IMR-90 (cell line): ENCODE measurements at regions not wholly inside any gene's neighbourhood (a gene's known extent, or its start where the extent isn't known, plus 50 kb on each side); places are given as distances from the start of the nearest gene placed in this dataset.

Source experiments
- ATAC-seq: fragments of 200-7000 bp; cut with Tn5 transposase; 2 replicates; pipeline ENCODE4 v1.9.1; 2020; ENCODE audit warnings: low read depth, mild to moderate bottlenecking, moderate library complexity
- BruUV-seq: library from RNA; stranded (reverse); fragments of 400-500 nt; replicated peaks from 2 replicates; lab custom pipeline; 2021; lab: Mats Ljungman, UMichigan
- CTCF ChIA-PET: fragments of 300-600 bp; formaldehyde crosslinking; extraction: SDS; loops from one replicate; lab custom pipeline; 2021; ENCODE audit warnings: antibody characterized with exemption; lab: Yijun Ruan, JAX
- POLR2A ChIA-PET: fragments of 300-600 bp; sonication (Branson Sonifier 250); formaldehyde crosslinking; loops from one replicate; lab custom pipeline; 2022; ENCODE audit warnings: antibody characterized with exemption; ENCODE audit not compliant: unreplicated experiment; lab: Charles Lee
- DNase-seq: peaks from one replicate; pipeline ENCODE4 v3.0.0; 2013
- H2AFZ ChIP-seq: replicated peaks from 2 replicates; pipeline ENCODE3; 2013; ENCODE audit warnings: low read length, mild to moderate bottlenecking; ENCODE audit not compliant: poor library complexity
- H2AK5ac ChIP-seq: 2 replicates; pipeline ENCODE4 v1.6.1; 2013; ENCODE audit warnings: low read depth, low read length, inconsistent platforms
- H2AK9ac ChIP-seq: replicated peaks from 2 replicates; pipeline ENCODE3; 2013; ENCODE audit warnings: mild to moderate bottlenecking, low read depth, low read length, moderate library complexity; ENCODE audit not compliant: poor library complexity
- H2BK120ac ChIP-seq: 2 replicates; pipeline ENCODE4 v1.6.1; 2013; ENCODE audit warnings: low read depth, low read length, inconsistent platforms
- H2BK15ac ChIP-seq: 3 replicates; pipeline ENCODE4 v1.6.1; 2013; ENCODE audit warnings: low read depth, low read length, inconsistent platforms
- H2BK20ac ChIP-seq: 2 replicates; pipeline ENCODE4 v1.6.1; 2013; ENCODE audit warnings: low read depth, mild to moderate bottlenecking, inconsistent platforms, low read length, moderate library complexity
- H2BK5ac ChIP-seq: 2 replicates; pipeline ENCODE4 v1.6.1; 2013; ENCODE audit warnings: mild to moderate bottlenecking, low read depth, low read length, inconsistent platforms; ENCODE audit not compliant: poor library complexity, severe bottlenecking
- H3K14ac ChIP-seq: replicated peaks from 2 replicates; pipeline ENCODE4 v1.6.1; 2013; ENCODE audit warnings: low read depth, low read length, inconsistent platforms
- H3K18ac ChIP-seq: 2 replicates; pipeline ENCODE4 v1.6.1; 2013; ENCODE audit warnings: low read depth, low read length, control low read depth
- H3K23ac ChIP-seq: 2 replicates; pipeline ENCODE4 v1.6.1; 2013; ENCODE audit warnings: low read depth, low read length, inconsistent platforms
- H3K27ac ChIP-seq: 2 replicates; pipeline ENCODE4 v1.5.1; 2013; ENCODE audit warnings: mild to moderate bottlenecking, control low read depth, low read length; ENCODE audit not compliant: insufficient read depth
- H3K27me3 ChIP-seq: 2 replicates; pipeline ENCODE4 v1.6.1; 2013; ENCODE audit warnings: low read length; ENCODE audit not compliant: control insufficient read depth, insufficient read depth
- H3K36me3 ChIP-seq: 2 replicates; pipeline ENCODE4 v1.6.1; 2013; ENCODE audit warnings: low read length, mixed read lengths; ENCODE audit not compliant: control insufficient read depth, insufficient read depth
- H3K4ac ChIP-seq: 2 replicates; pipeline ENCODE4 v1.6.1; 2013; ENCODE audit warnings: low read depth, low read length, inconsistent platforms
- H3K4me1 ChIP-seq: 2 replicates; pipeline ENCODE4 v1.6.1; 2013; ENCODE audit warnings: low read length, mixed read lengths; ENCODE audit not compliant: control insufficient read depth, insufficient read depth
- H3K4me2 ChIP-seq: 2 replicates; pipeline ENCODE4 v1.6.1; 2013; ENCODE audit warnings: low read depth, mild to moderate bottlenecking, control low read depth, low read length, moderate library complexity
- H3K4me3 ChIP-seq: 2 replicates; pipeline ENCODE4 v1.5.1; 2013; ENCODE audit warnings: low read depth, mild to moderate bottlenecking, control low read depth, low read length, moderate library complexity; ENCODE audit not compliant: insufficient read depth
- H3K56ac ChIP-seq: 2 replicates; pipeline ENCODE4 v1.6.1; 2013; ENCODE audit warnings: low read length, inconsistent platforms; ENCODE audit not compliant: insufficient read depth; ENCODE audit errors: extremely low read depth
- H3K79me1 ChIP-seq, 2 experiments: 2 replicates each; pipeline ENCODE4 v1.6.1; 2013; ENCODE audit warnings: low read length in 2 of 2, inconsistent platforms in 1 of 2, low read depth in 1 of 2
- H3K9ac ChIP-seq: 2 replicates; pipeline ENCODE4 v1.6.1; 2013; ENCODE audit warnings: low read depth, low read length, control low read depth
- H3K9me1 ChIP-seq: 2 replicates; pipeline ENCODE4 v1.6.1; 2013; ENCODE audit warnings: low read length, inconsistent platforms; ENCODE audit not compliant: insufficient read depth
- H3K9me3 ChIP-seq: 2 replicates; pipeline ENCODE4 v1.6.1; 2013; ENCODE audit warnings: low read length; ENCODE audit not compliant: control insufficient read depth, insufficient read depth
- H4K20me1 ChIP-seq: 2 replicates; pipeline ENCODE4 v1.6.1; 2013; ENCODE audit warnings: low read length, inconsistent platforms; ENCODE audit not compliant: insufficient read depth
- H4K5ac ChIP-seq: 2 replicates; pipeline ENCODE4 v1.6.1; 2013; ENCODE audit warnings: mild to moderate bottlenecking, low read depth, low read length, control low read depth
- H4K8ac ChIP-seq, 2 experiments: 2 replicates each; pipeline ENCODE4 v1.6.1; 2013; ENCODE audit warnings: low read depth in 2 of 2, low read length in 2 of 2, control low read depth in 1 of 2, inconsistent platforms in 1 of 2
- H4K91ac ChIP-seq: 2 replicates; pipeline ENCODE4 v1.6.1; 2013; ENCODE audit warnings: low read depth, low read length, inconsistent platforms; ENCODE audit not compliant: insufficient read depth
- MAFK ChIP-seq: IDR thresholded peaks from 2 replicates; pipeline ENCODE4 v1.6.1; 2012; ENCODE audit warnings: low read depth, low read length, improper control_type of control experiment
- MXI1 ChIP-seq: IDR thresholded peaks from 2 replicates; pipeline ENCODE4 v1.6.1; 2012; ENCODE audit warnings: low read depth, mild to moderate bottlenecking, low read length, moderate library complexity, borderline replicate concordance
- WGBS, 2 experiments: methylation state at CpG; one replicate each; pipeline versions ENCODE4 v1.1.5 to v1.1.7; 2013; ENCODE audit warnings: missing lambda C conversion rate in 2 of 2; ENCODE audit not compliant: insufficient read length in 1 of 2; ENCODE audit errors: extremely low coverage in 2 of 2; 5-methylcytosine and 5-hydroxymethylcytosine counted together
- dilution Hi-C: fragments of 300-500 bp; cut with HindIII; formaldehyde crosslinking; loops from one replicate; pipeline ENCODE4 v1.14.3; 2018; ENCODE audit warnings: low sequenced_read_pairs; ENCODE audit not compliant: unreplicated experiment
- in situ Hi-C: fragments of 300-500 bp; cut with MboI; formaldehyde crosslinking; loops from 3 replicates; pipeline ENCODE4 v1.14.3; 2019; ENCODE audit warnings: low sequenced_read_pairs, inconsistent platforms, mixed read lengths
- intact Hi-C: fragments of 100-400 bp; cut with micrococcal nuclease; formaldehyde crosslinking; loops from 2 replicates; pipeline ENCODE4 v1.10.0; 2022
- TF ChIP-seq, protein P1 (sequence below): fragments of 150-350 bp; IDR thresholded peaks from 2 replicates; pipeline ENCODE4 v1.6.1; 2017; ENCODE audit warnings: mild to moderate bottlenecking, antibody characterized with exemption, low read length, low read depth

- no peaks in the 10 kb centered on the region for H3K9me1 ChIP-seq
- H2BK15ac ChIP-seq, result no peak overlapping the region
- H4K5ac ChIP-seq, result no peak overlapping the region
- no peak overlapping the region for H2AFZ ChIP-seq
- H3K9ac ChIP-seq, result no peak overlapping the region
- H3K56ac ChIP-seq, result no peak overlapping the region
- dilution Hi-C loops, result no loop called here
- TF ChIP-seq MXI1 (no peak), MAFK (peak; percentile 82)
- TF ChIP-seq, protein P1, sequence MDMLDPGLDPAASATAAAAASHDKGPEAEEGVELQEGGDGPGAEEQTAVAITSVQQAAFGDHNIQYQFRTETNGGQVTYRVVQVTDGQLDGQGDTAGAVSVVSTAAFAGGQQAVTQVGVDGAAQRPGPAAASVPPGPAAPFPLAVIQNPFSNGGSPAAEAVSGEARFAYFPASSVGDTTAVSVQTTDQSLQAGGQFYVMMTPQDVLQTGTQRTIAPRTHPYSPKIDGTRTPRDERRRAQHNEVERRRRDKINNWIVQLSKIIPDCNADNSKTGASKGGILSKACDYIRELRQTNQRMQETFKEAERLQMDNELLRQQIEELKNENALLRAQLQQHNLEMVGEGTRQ, result no peak
- in situ Hi-C loops, result no loop called here
- no peaks in the 10 kb centered on the region for H3K27me3 ChIP-seq
- H3K79me1 ChIP-seq, result no peaks in the 10 kb centered on the region
- no peak overlapping the region for H4K8ac ChIP-seq
- H3K23ac ChIP-seq, result no peak overlapping the region
- DNase-seq (no peak), ATAC-seq (no peak)
- intact Hi-C loops, result no loop called here
- no peak overlapping the region for H3K4me3 ChIP-seq
- no peak overlapping the region for H4K91ac ChIP-seq
- no peak overlapping the region for H2BK20ac ChIP-seq
- no peaks in the 10 kb centered on the region for H3K4me1 ChIP-seq
- H4K20me1 ChIP-seq, result no peaks in the 10 kb centered on the region
- no peaks in the 10 kb centered on the region for H3K36me3 ChIP-seq
- no peak overlapping the region for H2AK9ac ChIP-seq
- no peak overlapping the region for H2AK5ac ChIP-seq
- H3K4ac ChIP-seq, result no peak overlapping the region
- no peak overlapping the region for H3K27ac ChIP-seq
- BruUV-seq, result no TSS peak
- H3K18ac ChIP-seq, result no peak overlapping the region
- ChIA-PET POLR2A (no interaction called here), CTCF (interaction anchor here (1.0 kb wide), 1 partner anchor 9 kb away, joined by 4 read pairs; no protein-coding TSS in a partner anchor)
- H3K14ac ChIP-seq, result no peak overlapping the region
- H3K4me2 ChIP-seq, result no peak overlapping the region
- no peak overlapping the region for H2BK5ac ChIP-seq
- H3K9me3 ChIP-seq, result no peaks in the 10 kb centered on the region
- no CpG with 5 or more reads among the region's 1 CpG for WGBS, 2 experiments
- no peak overlapping the region for H2BK120ac ChIP-seq
Measured at GRCh38 chr6:21442874-21443273, 150.7 kb upstream of the SOX4 start.
